H9 (cell line): ENCODE measurements at regions not wholly inside any gene's neighbourhood (a gene's known extent, or its start where the extent isn't known, plus 50 kb on each side); places are given as distances from the start of the nearest gene placed in this dataset.

Experiments
- DNase-seq: peaks from one replicate; pipeline ENCODE4 v3.0.0-alpha.2; 2017
- H2AFZ ChIP-seq: one replicate; pipeline ENCODE4 v1.6.1; 2013; ENCODE audit warnings: mild to moderate bottlenecking, low read length, control low read depth, moderate library complexity
- H2AK5ac ChIP-seq: 2 replicates; pipeline ENCODE4 v1.6.1; 2013; ENCODE audit warnings: low read length, control low read depth, mixed read lengths; ENCODE audit not compliant: insufficient read length
- H2BK120ac ChIP-seq: one replicate; pipeline ENCODE4 v1.6.1; 2013; ENCODE audit warnings: low read depth, mild to moderate bottlenecking, low read length, control low read depth, inconsistent platforms; ENCODE audit not compliant: poor library complexity, severe bottlenecking
- H2BK12ac ChIP-seq: 2 replicates; pipeline ENCODE4 v1.6.1; 2013; ENCODE audit warnings: low read length, control low read depth, mixed read lengths, low read depth; ENCODE audit not compliant: insufficient read length
- H2BK15ac ChIP-seq: 2 replicates; pipeline ENCODE4 v1.6.1; 2013; ENCODE audit warnings: low read depth, low read length, control low read depth
- H2BK20ac ChIP-seq: one replicate; pipeline ENCODE4 v1.6.1; 2013; ENCODE audit warnings: low read depth, mild to moderate bottlenecking, low read length, control low read depth, inconsistent platforms; ENCODE audit not compliant: poor library complexity, severe bottlenecking
- H2BK5ac ChIP-seq: 2 replicates; pipeline ENCODE4 v1.6.1; 2013; ENCODE audit warnings: low read length, control low read depth, mixed read lengths; ENCODE audit not compliant: insufficient read length
- H3K14ac ChIP-seq: 2 replicates; pipeline ENCODE4 v1.6.1; 2013; ENCODE audit warnings: low read length, control low read depth; ENCODE audit not compliant: insufficient read depth
- H3K18ac ChIP-seq: 2 replicates; pipeline ENCODE4 v1.6.1; 2013; ENCODE audit warnings: low read depth, mild to moderate bottlenecking, mixed read lengths, low read length, control low read depth; ENCODE audit not compliant: insufficient read length
- H3K23ac ChIP-seq: 2 replicates; pipeline ENCODE4 v1.6.1; 2013; ENCODE audit warnings: low read length, control low read depth, mixed read lengths, low read depth; ENCODE audit not compliant: insufficient read length
- H3K23me2 ChIP-seq: 2 replicates; pipeline ENCODE4 v1.6.1; 2013; ENCODE audit warnings: low read depth, mild to moderate bottlenecking, mixed read lengths, low read length, control low read depth; ENCODE audit not compliant: insufficient read length, poor library complexity, severe bottlenecking
- H3K27ac ChIP-seq: 2 replicates; pipeline ENCODE4 v1.5.1; 2013; ENCODE audit warnings: low read length, control low read depth, mixed read lengths, low read depth; ENCODE audit not compliant: insufficient read length
- H3K27me3 ChIP-seq: 2 replicates; pipeline ENCODE4 v1.6.1; 2013; ENCODE audit warnings: low read length, control low read depth, inconsistent platforms; ENCODE audit not compliant: insufficient read depth
- H3K4ac ChIP-seq: 2 replicates; pipeline ENCODE4 v1.6.1; 2013; ENCODE audit warnings: low read depth, mild to moderate bottlenecking, control low read depth, inconsistent platforms, low read length, moderate library complexity
- H3K4me1 ChIP-seq: 2 replicates; pipeline ENCODE4 v1.6.1; 2013; ENCODE audit warnings: low read length, control low read depth, inconsistent platforms; ENCODE audit not compliant: insufficient read depth
- H3K4me2 ChIP-seq: 2 replicates; pipeline ENCODE4 v1.6.1; 2013; ENCODE audit warnings: low read length, control low read depth, mixed read lengths; ENCODE audit not compliant: insufficient read length, insufficient read depth
- H3K56ac ChIP-seq: 2 replicates; pipeline ENCODE4 v1.6.1; 2013; ENCODE audit warnings: low read depth, mild to moderate bottlenecking, mixed read lengths, low read length, control low read depth; ENCODE audit not compliant: insufficient read length
- H3K79me1 ChIP-seq: 2 replicates; pipeline ENCODE4 v1.6.1; 2013; ENCODE audit warnings: low read depth, mild to moderate bottlenecking, moderate library complexity, low read length, control low read depth, inconsistent platforms; ENCODE audit not compliant: insufficient read depth, poor library complexity, severe bottlenecking
- H3K79me2 ChIP-seq: 2 replicates; pipeline ENCODE4 v1.6.1; 2013; ENCODE audit warnings: low read length, control low read depth, inconsistent platforms; ENCODE audit not compliant: insufficient read depth
- H3K9ac ChIP-seq: 2 replicates; pipeline ENCODE4 v1.6.1; 2013; ENCODE audit warnings: low read length, control low read depth, mixed read lengths; ENCODE audit not compliant: insufficient read length; ENCODE audit errors: extremely low read depth
- H3K9me3 ChIP-seq: one replicate; pipeline ENCODE4 v1.6.1; 2013; ENCODE audit warnings: low read depth, low read length, inconsistent platforms; ENCODE audit not compliant: control insufficient read depth
- H3T11ph ChIP-seq: one replicate; pipeline ENCODE4 v1.6.1; 2013; ENCODE audit warnings: mild to moderate bottlenecking, low read length, control low read depth, inconsistent platforms
- H4K20me1 ChIP-seq: one replicate; pipeline ENCODE4 v1.6.1; 2013; ENCODE audit not compliant: control insufficient read depth, insufficient read length, insufficient read depth
- H4K5ac ChIP-seq: 2 replicates; pipeline ENCODE4 v1.6.1; 2013; ENCODE audit warnings: low read depth, mild to moderate bottlenecking, mixed read lengths, low read length, control low read depth; ENCODE audit not compliant: insufficient read length
- H4K8ac ChIP-seq: replicated peaks from 2 replicates; pipeline ENCODE4 v1.6.1; 2013; ENCODE audit warnings: low read length, control low read depth, mixed read lengths, low read depth; ENCODE audit not compliant: insufficient read length
- H4K91ac ChIP-seq: 2 replicates; pipeline ENCODE4 v1.6.1; 2013; ENCODE audit warnings: low read depth, mild to moderate bottlenecking, moderate library complexity, mixed read lengths, low read length, control low read depth; ENCODE audit not compliant: insufficient read length
- H3K27ac Mint-ChIP-seq, 3 experiments: 2 replicates in 2 of 3; 3 replicates in 1 of 3; pipeline ENCODE4 v1.8.0; 2020 to 2021; ENCODE audit warnings: mixed read lengths in 3 of 3, mild to moderate bottlenecking in 1 of 3, moderate library complexity in 1 of 3
- H3K27me3 Mint-ChIP-seq: 2 replicates; pipeline ENCODE4 v1.8.0; 2021; ENCODE audit warnings: low read depth, mild to moderate bottlenecking, moderate library complexity, mixed read lengths
- H3K36me3 Mint-ChIP-seq, 3 experiments: 2 replicates in 2 of 3; 3 replicates in 1 of 3; pipeline ENCODE4 v1.8.0; 2020 to 2021; ENCODE audit warnings: low read depth in 3 of 3, mixed read lengths in 3 of 3; ENCODE audit not compliant: insufficient read depth in 1 of 3
- H3K4me1 Mint-ChIP-seq, 2 experiments: 2 replicates each; pipeline ENCODE4 v1.8.0; 2020; ENCODE audit warnings: mixed read lengths in 2 of 2
- H3K4me3 Mint-ChIP-seq, 2 experiments: 2 replicates in 1 of 2; 3 replicates in 1 of 2; pipeline ENCODE4 v1.8.0; 2020 to 2021; ENCODE audit warnings: mild to moderate bottlenecking in 2 of 2, mixed read lengths in 2 of 2, moderate library complexity in 1 of 2
- H3K9me3 Mint-ChIP-seq, 2 experiments: 2 replicates in 1 of 2; 3 replicates in 1 of 2; pipeline ENCODE4 v1.8.0; 2020; ENCODE audit warnings: mild to moderate bottlenecking in 2 of 2, mixed read lengths in 2 of 2, moderate library complexity in 1 of 2
- CTCF ChIP-seq: fragments of 200-600 bp; sonication (generic); conservative IDR thresholded peaks from 3 replicates; pipeline ENCODE4 v1.8.0; 2021; ENCODE audit warnings: antibody characterized with exemption, mild to moderate bottlenecking
- WGBS: extraction: QIAGEN DNeasy Blood & Tissue Kit; methylation state at CpG from one replicate; pipeline ENCODE4 v1.1.7; 2013; ENCODE audit warnings: missing lambda C conversion rate, low lambda C conversion rate, mixed read lengths; ENCODE audit not compliant: insufficient read length; ENCODE audit errors: extremely low coverage; 5-methylcytosine and 5-hydroxymethylcytosine counted together

DNA sequence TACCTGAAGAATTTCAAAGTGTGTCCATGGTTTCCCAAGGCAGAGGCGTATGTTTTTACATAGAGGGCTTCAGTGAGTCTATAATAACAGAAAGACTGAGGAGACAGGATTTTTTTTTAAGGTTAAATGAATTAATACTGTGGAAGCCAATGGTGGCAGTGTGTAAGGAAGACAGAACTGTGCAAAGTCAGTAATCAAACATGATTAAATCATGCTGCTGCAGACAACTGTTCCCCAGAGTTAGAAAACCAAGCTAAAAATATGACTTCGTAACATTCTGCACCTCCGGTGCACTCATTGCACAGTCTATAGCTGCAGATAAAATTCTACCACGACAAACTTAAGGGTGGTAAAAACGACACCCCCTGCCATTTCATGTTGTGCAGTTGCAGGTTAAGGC, 309.6 kb upstream of the TRIB2 start:
- Histone ChIP-seq H4K20me1 (no peaks in the 10 kb centered on the region), H3K4me1 (no peaks in the 10 kb centered on the region; the same call in 1 of the 2 replicates), H3K18ac (no peak overlapping the region), H2BK5ac (no peak overlapping the region), H3K9ac (no peak overlapping the region), H3K79me1 (no peaks in the 10 kb centered on the region), H4K91ac (no peak overlapping the region), H2BK15ac (no peak overlapping the region), H3K4me2 (no peak overlapping the region), H2BK120ac (no peak overlapping the region), H4K8ac (no peak overlapping the region), H2AK5ac (no peak overlapping the region), H3K4ac (no peak overlapping the region), H3K23me2 (no peaks in the 10 kb centered on the region), H4K5ac (no peak overlapping the region), H3K14ac (no peak overlapping the region), H2BK20ac (no peak overlapping the region), H3K27me3 (no peaks in the 10 kb centered on the region), H2BK12ac (no peak overlapping the region), H3T11ph (no peak overlapping the region), H3K79me2 (no peaks in the 10 kb centered on the region), H2AFZ (no peak overlapping the region), H3K23ac (no peak overlapping the region), H3K56ac (no peak overlapping the region), H3K9me3 (peaks cover 8% of the 10 kb centered on the region), H3K27ac (no peak overlapping the region)
- no peak overlapping the region for H3K4me3 Mint-ChIP-seq
- H3K9me3 Mint-ChIP-seq = peaks cover 16% of the 10 kb centered on the region in 2 experiments
- TF ChIP-seq CTCF = no peak
- WGBS = no CpG with 5 or more reads among the region's 5 CpGs
- H3K27me3 Mint-ChIP-seq = no peaks in the 10 kb centered on the region
- peaks cover 8% of the 10 kb centered on the region in 2 experiments; a peak in 3 of 4 replicates for H3K4me1 Mint-ChIP-seq
- no peak for DNase-seq
- H3K36me3 Mint-ChIP-seq = peaks cover 12 to 16% (median 15%) of the 10 kb centered on the region in 3 experiments
- no peak overlapping the region for H3K27ac Mint-ChIP-seq
